OCI-LY3 (cell line): ENCODE measurements at regions not wholly inside any gene's neighbourhood (a gene's known extent, or its start where the extent isn't known, plus 50 kb on each side); places are given as distances from the start of the nearest gene placed in this dataset.

Experiments used
- CTCF ChIP-seq: fragments of 200-600, 300-600 bp; sonication (generic); IDR thresholded peaks from 2 replicates; pipeline ENCODE4 v1.5.1; 2014; ENCODE audit warnings: antibody characterized with exemption, low read length, low read depth
- EZH2phosphoT487 ChIP-seq: fragments of 200-600 bp; shearing (Covaris generic); IDR thresholded peaks from 2 replicates; pipeline ENCODE4 v1.6.1; 2018; ENCODE audit warnings: antibody characterized with exemption, mixed run types, low read depth

- TF ChIP-seq CTCF (no peak), EZH2phosphoT487 (no peak)
Observed at GRCh38 chr3:178480274-178480673, 56.0 kb upstream of the KCNMB2 start.
